ENCODE measurements at regions not wholly inside any gene's neighbourhood (a gene's known extent, or its start where the extent isn't known, plus 50 kb on each side); places are given as distances from the start of the nearest gene placed in this dataset.
"Not testable (repeated sequence)": the region's sequence is repeated elsewhere in the genome, so short reads cannot be mapped to it uniquely, and the experiment has no call there.

- in situ Hi-C loops (cut with HindIII; ENCODE audit: low pct_unique_long_range_greater_than_20kb, low sequenced_read_pairs) = no loop called here
- no peak for TF ChIP-seq JUND (IDR thresholded peaks at IDR 0.05; ENCODE audit: low read depth)
- DNase-seq (ENCODE audit: low read depth in 1 of 2, low spot score in 1 of 2) = no peak
Observed at GRCh38 chr6:33895296-33895695, 91.5 kb upstream of the MLN start.

- DNase-seq (ENCODE audit: low read depth in 1 of 2, low spot score in 1 of 2) = no peak
- no peak for TF ChIP-seq JUND (IDR thresholded peaks at IDR 0.05; ENCODE audit: low read depth)
- in situ Hi-C loops (cut with HindIII; ENCODE audit: low pct_unique_long_range_greater_than_20kb, low sequenced_read_pairs) = no loop called here
Observed at GRCh38 chr6:33894438-33894837, 90.6 kb upstream of the MLN start.

GRCh38 chr6:33892581-33893346, 89.0 kb upstream of the MLN start:
- in situ Hi-C loops (cut with HindIII; ENCODE audit: low pct_unique_long_range_greater_than_20kb, low sequenced_read_pairs) = no loop called here
- no peak for DNase-seq (ENCODE audit: low read depth in 1 of 2, low spot score in 1 of 2)
- no peak for TF ChIP-seq JUND (IDR thresholded peaks at IDR 0.05; ENCODE audit: low read depth)

GRCh38 chr6:33888664-33889200, 84.9 kb upstream of the MLN start:
- DNase-seq (ENCODE audit: low read depth in 1 of 2, low spot score in 1 of 2) = no peak
- in situ Hi-C loops (cut with HindIII; ENCODE audit: low pct_unique_long_range_greater_than_20kb, low sequenced_read_pairs) = no loop called here
- TF ChIP-seq JUND (IDR thresholded peaks at IDR 0.05; ENCODE audit: low read depth) = no peak

- no peak for TF ChIP-seq JUND (IDR thresholded peaks at IDR 0.05; ENCODE audit: low read depth)
- in situ Hi-C loops (cut with HindIII; ENCODE audit: low pct_unique_long_range_greater_than_20kb, low sequenced_read_pairs) = no loop called here
Observed at GRCh38 chr6:33888183-33888582, 84.4 kb upstream of the MLN start.

GRCh38 chr6:33886673-33887144, 82.9 kb upstream of the MLN start:
- in situ Hi-C loops (cut with HindIII; ENCODE audit: low pct_unique_long_range_greater_than_20kb, low sequenced_read_pairs) = no loop called here
- TF ChIP-seq JUND (IDR thresholded peaks at IDR 0.05; ENCODE audit: low read depth) = no peak
- DNase-seq (ENCODE audit: low read depth in 1 of 2, low spot score in 1 of 2) = no peak

More at GRCh38 chr6:33888183-33888582, 84.4 kb upstream of the MLN start:
- no peak for DNase-seq (ENCODE audit: low read depth in 1 of 2, low spot score in 1 of 2)

- in situ Hi-C loops (cut with HindIII; ENCODE audit: low pct_unique_long_range_greater_than_20kb, low sequenced_read_pairs) = no loop called here
- no peak for DNase-seq (ENCODE audit: low read depth in 1 of 2, low spot score in 1 of 2)
Observed at GRCh38 chr6:33885132-33886057, 81.6 kb upstream of the MLN start.

GRCh38 chr6:33883621-33884020, 79.8 kb upstream of the MLN start:
- DNase-seq (ENCODE audit: low read depth in 1 of 2, low spot score in 1 of 2); in situ Hi-C loops (cut with HindIII; ENCODE audit: low pct_unique_long_range_greater_than_20kb, low sequenced_read_pairs): not testable (repeated sequence)

More at GRCh38 chr6:33885132-33886057, 81.6 kb upstream of the MLN start:
- TF ChIP-seq JUND (IDR thresholded peaks at IDR 0.05; ENCODE audit: low read depth) = no peak

- in situ Hi-C loops (cut with HindIII; ENCODE audit: low pct_unique_long_range_greater_than_20kb, low sequenced_read_pairs) = no loop called here
- no peak for TF ChIP-seq JUND (IDR thresholded peaks at IDR 0.05; ENCODE audit: low read depth)
- DNase-seq (ENCODE audit: low read depth in 1 of 2, low spot score in 1 of 2) = no peak
Observed at GRCh38 chr6:33882154-33882553, 78.4 kb upstream of the MLN start.

- in situ Hi-C loops (cut with HindIII; ENCODE audit: low pct_unique_long_range_greater_than_20kb, low sequenced_read_pairs) = no loop called here
- no peak for DNase-seq (ENCODE audit: low read depth in 1 of 2, low spot score in 1 of 2)
- TF ChIP-seq JUND (IDR thresholded peaks at IDR 0.05; ENCODE audit: low read depth) = no peak
Observed at GRCh38 chr6:33880766-33881165, 77.0 kb upstream of the MLN start.

GRCh38 chr6:33880104-33880678, 76.4 kb upstream of the MLN start:
- in situ Hi-C loops (cut with HindIII; ENCODE audit: low pct_unique_long_range_greater_than_20kb, low sequenced_read_pairs) = no loop called here
- DNase-seq (ENCODE audit: low read depth in 1 of 2, low spot score in 1 of 2) = no peak
- no peak for TF ChIP-seq JUND (IDR thresholded peaks at IDR 0.05; ENCODE audit: low read depth)

- in situ Hi-C loops (cut with HindIII; ENCODE audit: low pct_unique_long_range_greater_than_20kb, low sequenced_read_pairs) = no loop called here
- TF ChIP-seq JUND (IDR thresholded peaks at IDR 0.05; ENCODE audit: low read depth) = no peak
- no peak for DNase-seq (ENCODE audit: low read depth in 1 of 2, low spot score in 1 of 2)
Observed at GRCh38 chr6:33878562-33878961, 74.8 kb upstream of the MLN start.

All from T47D (cell line).